ENCODE measurements at regions not wholly inside any gene's neighbourhood (a gene's known extent, or its start where the extent isn't known, plus 50 kb on each side); places are given as distances from the start of the nearest gene placed in this dataset.

- no peaks in the 10 kb centered on the region; a peak in 2 of 5 replicates for H3K4me1 ChIP-seq (replicated peaks in 1 of 2; ENCODE audit: control insufficient read depth in 2 of 2, insufficient read depth in 2 of 2, low read length in 2 of 2)
- POLR2A ChIA-PET = no interaction called here
- H3K4me3 ChIP-seq = no peak overlapping the region
- H3K79me2 ChIP-seq (ENCODE audit: control insufficient read depth, insufficient read depth, low read length) = no peaks in the 10 kb centered on the region
- H3K9me3 ChIP-seq (replicated peaks; ENCODE audit: control insufficient read depth, insufficient read depth, low read depth, low read length) = no peaks in the 10 kb centered on the region
- CTCF ChIA-PET (ENCODE audit: low intra/inter-chr PET ratio) = no interaction called here
- 0 out of 5 replicates have a peak, but pooled peaks cover 0 to 2% of the 10 kb centered on the region in 2 experiments for H3K27me3 ChIP-seq (ENCODE audit: control insufficient read depth in 2 of 2, insufficient read depth in 2 of 2, low read length in 2 of 2)
- H3K4me2 ChIP-seq (ENCODE audit: insufficient read depth, low read length) = no peak overlapping the region
- FAIRE-seq (peak; percentile 46), ATAC-seq (peak; percentile 52; the same call in 1 of the 3 replicates), DNase-seq (ENCODE audit: extremely low read depth in 1 of 4, low spot score in 3 of 4) (no peak)
- no peaks in the 10 kb centered on the region for H3K9me1 ChIP-seq (ENCODE audit: control insufficient read depth, insufficient read depth, low read length)
- H2AFZ ChIP-seq (ENCODE audit: low read depth, low read length) = no peak overlapping the region
- BruUV-seq (replicated peaks) = no TSS peak
- 21% methylated on average over 3 of the region's 4 CpGs for WGBS (ENCODE audit: insufficient coverage, low coverage, missing lambda C conversion rate)
- H3K27ac ChIP-seq (ENCODE audit: extremely low read depth, low read depth, low read length) = no peak overlapping the region
- no peaks in the 10 kb centered on the region for H4K20me1 ChIP-seq (replicated peaks; ENCODE audit: control insufficient read depth, insufficient read depth, low read length)
- no peaks in the 10 kb centered on the region for H3K36me3 ChIP-seq (ENCODE audit: control insufficient read depth, insufficient read depth, low read length)
- in situ Hi-C loops (cut with MboI) (no loop called here), intact Hi-C loops (cut with micrococcal nuclease) (loop anchor here (5.0 kb wide), 1 partner anchor 115 kb away; no protein-coding TSS in a partner anchor)
- no peak overlapping the region for H3K9ac ChIP-seq (ENCODE audit: insufficient read depth in 1 of 2, low read depth in 2 of 2, low read length in 2 of 2)
- no peak for TF ChIP-seq BCOR (IDR thresholded peaks at IDR 0.05)
- TF ChIP-seq ZNF311 (CRISPR knock-in tag; IDR thresholded peaks at IDR 0.05) = no peak
- TF ChIP-seq STAT5B (CRISPR knock-in tag; IDR thresholded peaks at IDR 0.05) = no peak
- no peak for TF ChIP-seq ZBTB43 (CRISPR knock-in tag; IDR thresholded peaks at IDR 0.05)
- TF ChIP-seq, protein P1, sequence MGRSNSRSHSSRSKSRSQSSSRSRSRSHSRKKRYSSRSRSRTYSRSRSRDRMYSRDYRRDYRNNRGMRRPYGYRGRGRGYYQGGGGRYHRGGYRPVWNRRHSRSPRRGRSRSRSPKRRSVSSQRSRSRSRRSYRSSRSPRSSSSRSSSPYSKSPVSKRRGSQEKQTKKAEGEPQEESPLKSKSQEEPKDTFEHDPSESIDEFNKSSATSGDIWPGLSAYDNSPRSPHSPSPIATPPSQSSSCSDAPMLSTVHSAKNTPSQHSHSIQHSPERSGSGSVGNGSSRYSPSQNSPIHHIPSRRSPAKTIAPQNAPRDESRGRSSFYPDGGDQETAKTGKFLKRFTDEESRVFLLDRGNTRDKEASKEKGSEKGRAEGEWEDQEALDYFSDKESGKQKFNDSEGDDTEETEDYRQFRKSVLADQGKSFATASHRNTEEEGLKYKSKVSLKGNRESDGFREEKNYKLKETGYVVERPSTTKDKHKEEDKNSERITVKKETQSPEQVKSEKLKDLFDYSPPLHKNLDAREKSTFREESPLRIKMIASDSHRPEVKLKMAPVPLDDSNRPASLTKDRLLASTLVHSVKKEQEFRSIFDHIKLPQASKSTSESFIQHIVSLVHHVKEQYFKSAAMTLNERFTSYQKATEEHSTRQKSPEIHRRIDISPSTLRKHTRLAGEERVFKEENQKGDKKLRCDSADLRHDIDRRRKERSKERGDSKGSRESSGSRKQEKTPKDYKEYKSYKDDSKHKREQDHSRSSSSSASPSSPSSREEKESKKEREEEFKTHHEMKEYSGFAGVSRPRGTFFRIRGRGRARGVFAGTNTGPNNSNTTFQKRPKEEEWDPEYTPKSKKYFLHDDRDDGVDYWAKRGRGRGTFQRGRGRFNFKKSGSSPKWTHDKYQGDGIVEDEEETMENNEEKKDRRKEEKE (IDR thresholded peaks at IDR 0.05; ENCODE audit: borderline replicate concordance in 1 of 2, control insufficient read depth in 1 of 2, low read depth in 2 of 2, low read length in 1 of 2) = no peak
- no peak for TF ChIP-seq ZBTB40 (IDR thresholded peaks at IDR 0.05)
- TF ChIP-seq ZBTB40 (CRISPR knock-in tag; IDR thresholded peaks at IDR 0.05) = no peak
- no peak for TF ChIP-seq MEF2D (tag; conservative IDR thresholded peaks at IDR 0.05; ENCODE audit: low read depth)
- no peak for TF ChIP-seq ZNF3 (CRISPR knock-in tag; IDR thresholded peaks at IDR 0.05)
- TF ChIP-seq ZNF174 (CRISPR knock-in tag; IDR thresholded peaks at IDR 0.05) = no peak
Measured at GRCh38 chr14:34111953-34112352, 161.1 kb upstream of the EGLN3 start.

Measured in K562 (cell line).